Left renal pelvis (tissue), 4 donors: ENCODE measurements at regions not wholly inside any gene's neighbourhood (a gene's known extent, or its start where the extent isn't known, plus 50 kb on each side); places are given as distances from the start of the nearest gene placed in this dataset.
A peak's percentile ranks its signal among the peaks of the same experiment; 100 is the strongest.

Experiments used
- DNase-seq, 4 donors: peaks; one replicate each; pipeline ENCODE4 v3.0.0-alpha.2; 2013; ENCODE audit warnings: low read depth in 4 of 4, low spot score in 3 of 4

GRCh38 chr14:43243168-43243567, 1263.9 kb downstream of the FSCB start:
- DNase-seq: no peak

- DNase-seq: no peak
These were observed 1274.8 kb downstream of the FSCB start for GRCh38 chr14:43232261-43232660.

DNA sequence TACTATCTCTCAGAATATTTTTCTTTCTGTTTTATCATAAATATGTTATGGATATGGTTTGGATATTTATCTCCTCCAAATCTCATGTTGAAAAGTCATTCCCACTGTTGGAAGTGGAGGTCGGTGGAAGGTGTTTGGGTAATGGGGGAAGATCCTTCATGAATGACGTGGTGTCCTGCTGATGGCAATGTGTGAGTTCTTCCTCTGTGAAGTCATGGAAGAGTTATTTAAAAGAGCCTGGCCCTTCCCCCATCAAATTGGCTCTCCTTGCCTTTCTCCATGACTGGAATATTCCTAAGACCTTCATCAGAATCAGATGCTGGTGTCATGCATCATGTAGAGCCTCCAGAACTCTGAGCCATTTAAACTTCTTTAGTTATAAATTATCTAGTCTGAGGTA, 1291.6 kb downstream of the FSCB start:
- DNase-seq: no peak

- DNase-seq: no peak
These were observed 1299.9 kb downstream of the FSCB start for GRCh38 chr14:43207189-43207588.

DNA sequence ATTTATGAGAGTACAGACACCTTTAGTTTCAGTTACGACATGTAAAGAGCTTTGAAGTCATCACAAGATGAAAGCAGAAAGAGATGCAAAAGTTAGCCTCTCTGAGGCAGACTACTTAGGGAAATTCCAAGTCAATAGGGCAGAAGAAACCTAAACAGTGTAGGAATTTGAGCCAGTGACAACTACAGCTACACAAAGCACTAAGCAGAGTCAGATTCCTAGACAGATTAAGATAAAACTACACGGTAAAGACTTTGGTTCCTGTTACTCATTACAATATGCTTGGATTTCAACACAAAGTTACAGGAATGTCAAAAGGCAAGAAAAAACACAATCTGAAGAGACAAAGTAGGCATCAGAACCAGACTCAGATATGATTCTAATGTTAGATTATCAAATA, 1302.3 kb downstream of the FSCB start:
- DNase-seq: no peak

DNA sequence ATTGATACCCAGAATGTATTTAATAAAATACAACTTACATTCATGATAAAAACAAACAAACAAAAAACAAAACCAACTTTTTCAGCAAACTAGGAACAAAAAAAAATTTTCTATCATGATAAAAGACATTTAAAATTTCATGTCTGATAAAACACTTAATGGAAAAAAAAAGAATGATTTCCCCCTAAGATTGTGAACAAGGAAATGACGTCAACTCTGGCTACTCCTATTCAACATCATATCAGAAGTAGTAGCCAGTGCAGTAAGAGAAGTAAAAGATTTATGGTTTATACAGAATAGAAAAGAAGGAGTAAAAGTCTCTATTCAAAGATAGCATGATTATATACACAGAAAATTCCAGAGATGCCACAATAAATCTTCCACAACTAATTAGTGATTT, 1306.6 kb downstream of the FSCB start:
- DNase-seq: no peak

DNA sequence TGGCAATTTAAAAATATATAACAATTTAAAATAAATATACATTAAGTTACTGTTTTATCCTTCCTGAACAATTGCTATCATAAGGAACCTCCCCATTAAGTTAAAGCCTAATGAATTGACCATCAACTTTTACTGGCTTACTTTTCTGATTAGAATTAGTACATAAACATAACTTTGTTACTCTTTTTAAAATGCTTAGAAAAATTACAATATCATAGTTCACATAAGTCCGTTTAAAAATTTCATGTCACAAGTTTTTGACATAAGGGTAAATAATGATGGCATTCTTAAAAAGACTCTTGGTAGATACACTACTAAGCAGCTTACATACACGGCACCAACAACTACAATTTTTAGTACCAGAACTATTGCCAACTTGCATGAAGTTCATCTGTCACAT, 1308.6 kb downstream of the FSCB start:
- DNase-seq: no peak

DNA sequence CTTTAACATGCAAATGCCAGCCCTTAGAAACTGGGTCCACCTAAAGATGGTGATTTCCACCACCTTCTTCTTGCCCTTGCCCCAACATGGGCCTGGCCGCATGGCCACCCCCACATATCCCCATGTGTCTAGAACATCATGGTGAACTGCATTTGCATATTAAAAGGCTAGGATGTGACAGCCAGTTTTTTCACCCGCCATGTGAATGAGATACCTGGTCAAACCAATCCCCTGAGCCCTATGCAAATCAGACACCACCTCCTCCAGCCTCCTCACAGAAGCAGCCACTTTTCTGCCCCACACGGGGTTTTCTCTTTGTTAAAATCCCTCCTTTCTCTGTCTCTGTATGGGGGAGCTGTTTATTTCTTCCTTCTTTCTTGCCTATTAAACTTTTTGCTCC, 1322.5 kb downstream of the FSCB start:
- DNase-seq: no peak

- DNase-seq: no peak
These were observed 1323.2 kb downstream of the FSCB start for GRCh38 chr14:43183916-43184315.

DNA sequence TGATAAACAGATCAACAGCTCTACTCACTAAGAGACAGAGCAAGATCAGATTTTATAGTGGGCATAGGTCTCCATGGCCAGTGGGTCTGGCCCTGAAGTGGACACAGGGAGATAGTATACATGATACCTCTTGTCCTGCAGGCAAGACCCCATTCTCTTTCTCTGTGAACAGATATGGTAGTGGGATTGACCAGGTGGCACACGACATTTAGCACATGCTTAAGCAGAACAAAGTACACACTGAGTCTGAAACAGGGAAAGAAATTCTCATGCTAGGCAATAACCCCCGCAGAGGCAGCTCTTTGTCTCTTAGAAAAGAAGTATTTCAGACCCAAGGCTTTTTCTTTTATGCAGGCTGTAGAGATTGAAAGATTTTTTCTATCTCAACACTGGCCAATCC, 1331.2 kb downstream of the FSCB start:
- peak in 1 of 4 donors; percentile 12 for DNase-seq

- DNase-seq: no peak
These were observed 1334.1 kb downstream of the FSCB start for GRCh38 chr14:43172899-43173548.

- DNase-seq: no peak
These were observed 1337.4 kb downstream of the FSCB start for GRCh38 chr14:43169722-43170121.

DNA sequence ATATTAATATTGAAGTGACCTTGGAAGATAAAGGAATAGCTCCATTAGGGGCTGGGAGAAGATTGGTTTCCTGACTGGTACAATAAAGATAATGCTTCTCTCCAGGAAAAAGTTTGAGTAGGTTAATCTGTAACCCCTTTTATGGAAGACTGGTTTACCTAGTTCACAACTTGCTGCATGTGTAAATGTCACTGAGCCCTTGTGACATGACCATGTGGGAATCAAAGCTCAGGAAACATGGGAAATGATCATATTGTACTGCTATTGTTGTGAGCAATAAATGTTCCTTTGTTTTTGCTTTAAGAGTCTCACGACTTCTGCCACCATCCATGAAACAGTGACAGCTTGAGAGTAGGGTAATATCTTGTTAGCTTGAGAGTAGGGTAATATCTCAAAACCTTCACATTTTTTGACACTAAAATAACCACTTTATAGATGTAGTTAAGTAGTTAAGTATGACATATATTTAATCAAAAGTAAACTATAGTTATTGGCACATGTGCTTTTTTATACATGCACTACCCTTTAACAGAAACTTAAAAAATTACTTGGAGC, 1338.6 kb downstream of the FSCB start:
- DNase-seq: no peak

GRCh38 chr14:43166163-43166562, 1340.9 kb downstream of the FSCB start:
- DNase-seq: no peak

GRCh38 chr14:43165651-43166050, 1341.4 kb downstream of the FSCB start:
- DNase-seq: no peak

- no peak for DNase-seq
These were observed 1345.6 kb downstream of the FSCB start for GRCh38 chr14:43161477-43161876.

- no peak for DNase-seq
These were observed 1349.4 kb downstream of the FSCB start for GRCh38 chr14:43157661-43158060.

- DNase-seq: no peak
These were observed 1351.2 kb downstream of the FSCB start for GRCh38 chr14:43155924-43156323.

GRCh38 chr14:43155258-43155657, 1351.8 kb downstream of the FSCB start:
- DNase-seq: no peak

GRCh38 chr14:43147485-43147884, 1359.6 kb downstream of the FSCB start:
- no peak for DNase-seq

- no peak for DNase-seq
These were observed 1361.7 kb downstream of the FSCB start for GRCh38 chr14:43145361-43145760.

GRCh38 chr14:43143106-43143505, 1364.0 kb downstream of the FSCB start:
- no peak for DNase-seq

- no peak for DNase-seq
These were observed 1365.4 kb downstream of the FSCB start for GRCh38 chr14:43141636-43142191.
